Tibial nerve (tissue), 3 donors: ENCODE measurements at regions not wholly inside any gene's neighbourhood (a gene's known extent, or its start where the extent isn't known, plus 50 kb on each side); places are given as distances from the start of the nearest gene placed in this dataset.

Experiments used
- CTCF ChIP-seq, 5 experiments: fragments of 200-600 bp in 3 of 5; fragments of 450-650 bp in 2 of 5; sonication (generic) in 3 of 5; IDR thresholded peaks; one replicate each; pipeline ENCODE4 v1.5.1; 2016 to 2019; ENCODE audit warnings: antibody characterized with exemption in 5 of 5, mild to moderate bottlenecking in 3 of 5, moderate library complexity in 2 of 5
- POLR2A ChIP-seq, 2 donors: fragments of 450-650 bp; IDR thresholded peaks; one replicate each; pipeline ENCODE4 v1.6.1; 2017; ENCODE audit warnings: antibody characterized with exemption in 2 of 2, mild to moderate bottlenecking in 2 of 2, moderate library complexity in 2 of 2

- no peak for TF ChIP-seq CTCF (IDR thresholded peaks at IDR 0.05)
- TF ChIP-seq POLR2A (IDR thresholded peaks at IDR 0.05) = no peak
These were observed 268.3 kb downstream of the KCNJ2 start for GRCh38 chr17:70437656-70438055.
